ENCODE measurements at regions not wholly inside any gene's neighbourhood (a gene's known extent, or its start where the extent isn't known, plus 50 kb on each side); places are given as distances from the start of the nearest gene placed in this dataset.
"Not testable (repeated sequence)": the region's sequence is repeated elsewhere in the genome, so short reads cannot be mapped to it uniquely, and the experiment has no call there.

GRCh38 chr4:3632794-3633193 is 100.6 kb upstream of the LRPAP1 start:
- DNase-seq (ENCODE audit: low spot score), result not testable (repeated sequence)

DNA sequence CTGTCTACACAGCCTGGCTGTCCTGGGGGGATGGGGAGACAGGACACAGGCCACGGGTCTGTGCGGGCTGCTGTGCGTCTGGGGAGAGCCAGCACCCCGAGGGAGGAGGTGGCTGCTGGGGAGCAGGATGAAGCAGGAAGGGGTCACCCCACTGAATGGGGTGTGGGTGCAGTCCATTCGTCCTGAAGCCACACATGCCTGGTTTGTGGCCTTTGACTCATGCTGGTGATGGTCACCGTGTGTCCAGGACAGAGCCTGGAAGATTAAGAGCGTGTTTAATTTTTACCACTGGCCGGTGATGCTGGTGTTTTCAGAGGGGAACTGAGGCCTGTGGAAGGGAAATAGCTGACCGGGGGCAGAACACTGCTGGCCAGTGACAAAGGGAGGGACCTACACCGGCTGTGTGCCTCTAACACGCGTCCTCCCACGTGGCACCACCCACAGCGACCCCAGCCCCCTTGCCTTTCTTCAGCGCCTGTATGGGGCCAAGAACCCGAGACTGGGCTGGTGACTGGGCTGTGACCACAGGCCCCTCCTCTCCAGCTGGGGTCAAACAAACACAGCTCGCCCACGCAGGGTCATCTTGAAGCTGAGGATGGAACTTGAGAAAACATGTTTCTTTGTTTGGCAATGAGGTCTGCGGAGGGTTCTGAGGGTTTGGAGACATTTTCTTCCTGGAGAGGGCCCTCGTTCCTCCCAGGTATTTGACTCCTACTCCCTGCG is 99.5 kb upstream of the LRPAP1 start:
- DNase-seq (ENCODE audit: low spot score), result not testable (repeated sequence)

DNA sequence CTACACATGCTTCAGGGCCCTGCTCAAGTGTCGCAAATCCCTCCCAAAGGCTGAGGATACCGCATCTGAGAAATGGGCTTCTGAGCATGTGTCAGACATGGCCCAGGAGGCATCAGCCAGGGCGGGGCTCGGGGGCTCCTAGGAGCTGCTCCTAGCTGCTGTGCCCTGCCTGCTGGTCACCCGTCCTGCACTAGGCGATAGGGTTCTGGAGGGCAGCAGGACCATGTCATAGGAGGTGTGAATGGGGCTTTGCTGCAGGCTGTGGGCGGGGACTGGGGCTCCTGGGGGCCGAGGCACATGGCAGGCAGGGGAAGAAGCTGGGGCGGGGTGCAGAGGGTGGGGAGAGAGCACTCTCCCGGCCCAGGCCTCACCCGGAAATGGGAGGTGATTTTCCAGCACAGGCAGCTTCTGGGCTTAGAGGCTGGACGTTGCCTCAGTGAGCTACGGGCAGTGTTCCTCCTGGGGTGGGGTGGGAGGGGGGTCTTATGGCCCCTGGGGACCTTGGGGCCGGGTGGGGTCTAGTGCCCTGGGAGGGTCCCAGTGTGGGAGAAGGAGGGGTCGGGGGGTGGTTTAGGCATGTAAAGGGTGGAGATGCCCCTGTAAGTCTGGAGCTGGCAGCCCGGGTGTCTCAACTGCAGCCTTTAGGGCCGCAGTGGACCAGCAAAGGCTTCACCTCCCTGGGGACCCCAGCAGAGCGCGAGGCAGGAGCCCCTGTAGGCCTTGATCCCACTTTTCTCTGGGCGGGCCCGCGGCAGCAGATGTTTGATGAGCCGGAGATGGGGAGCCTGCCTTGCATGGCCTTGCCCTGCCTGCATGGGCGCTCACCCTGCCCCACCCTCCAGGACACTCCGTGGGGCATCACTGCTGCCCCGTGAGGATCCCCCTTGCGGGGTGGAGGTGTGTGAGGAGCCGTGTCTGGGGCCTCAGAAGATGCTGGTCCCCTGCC is 98.6 kb upstream of the LRPAP1 start:
- DNase-seq (ENCODE audit: low spot score), result no peak

DNA sequence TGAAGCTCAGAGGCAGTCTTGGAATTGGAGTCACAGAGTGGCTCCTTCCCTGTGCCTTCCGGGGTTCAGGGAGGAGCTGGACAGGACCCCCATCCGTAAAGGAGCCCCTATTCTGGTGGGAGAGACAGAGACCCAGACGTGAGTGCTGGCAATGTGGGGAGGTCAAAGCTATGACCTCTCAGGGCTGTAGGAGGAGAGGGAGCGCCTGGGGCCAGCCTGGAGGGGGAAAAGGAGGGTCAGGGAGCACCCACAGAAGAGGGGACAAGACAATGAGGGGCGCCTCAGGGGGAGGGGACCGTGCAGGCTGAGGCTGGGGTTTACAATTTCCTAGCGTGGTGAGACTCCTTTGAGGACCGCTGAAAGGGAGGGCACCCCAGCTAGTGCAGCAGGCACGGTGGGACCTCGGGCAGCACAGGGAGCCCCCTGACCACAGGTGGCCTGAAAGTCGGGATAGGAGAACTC is 97.9 kb upstream of the LRPAP1 start:
- no peak for DNase-seq (ENCODE audit: low spot score)

DNA sequence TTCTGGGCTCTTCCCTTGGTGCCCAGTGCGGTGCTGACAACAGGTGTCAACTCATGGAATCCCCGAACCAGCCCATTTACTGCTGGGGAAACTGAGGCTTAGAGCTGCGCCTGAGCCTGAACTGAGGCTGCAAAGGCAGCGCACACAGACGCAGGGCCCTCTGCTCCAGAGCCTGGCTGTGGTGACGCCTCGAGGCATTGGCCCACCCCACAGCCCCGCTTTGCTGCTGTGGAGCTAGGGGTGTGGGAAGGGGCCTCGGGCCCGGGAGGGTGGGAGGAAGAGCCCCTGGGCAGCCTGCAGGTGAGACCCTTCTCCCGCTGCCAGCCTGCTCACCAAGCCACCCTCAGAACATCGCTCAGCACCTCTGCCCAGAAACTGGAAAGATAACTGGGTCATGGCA is 97.4 kb upstream of the LRPAP1 start:
- no peak for DNase-seq (ENCODE audit: low spot score)

DNA sequence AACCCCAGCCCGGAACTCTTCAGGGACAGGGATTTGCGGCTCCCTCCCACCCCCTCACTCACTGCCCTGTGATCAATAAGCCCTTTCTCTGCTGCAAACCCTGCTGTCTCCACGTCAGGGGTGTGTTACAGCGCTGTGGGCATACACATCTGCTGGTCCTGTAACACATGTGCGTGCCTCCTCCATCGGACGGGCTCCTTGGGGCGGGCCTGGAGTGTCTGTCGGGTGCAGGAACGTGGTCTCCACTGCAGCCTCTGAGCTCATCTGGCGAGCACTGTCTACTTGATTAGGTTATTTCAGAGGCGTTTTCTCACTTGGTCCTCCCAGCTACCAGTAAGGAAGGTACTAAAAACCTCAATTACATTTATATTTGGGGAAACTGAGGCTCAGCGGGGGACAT is 97.0 kb upstream of the LRPAP1 start:
- DNase-seq (ENCODE audit: low spot score), result not testable (repeated sequence)

GRCh38 chr4:3628868-3629175 is 96.6 kb upstream of the LRPAP1 start:
- DNase-seq (ENCODE audit: low spot score), result no peak

GRCh38 chr4:3627967-3628867 is 96.0 kb upstream of the LRPAP1 start:
- not testable (repeated sequence) for DNase-seq (ENCODE audit: low spot score)

- DNase-seq (ENCODE audit: low spot score), result not testable (repeated sequence)
Observed at GRCh38 chr4:3627456-3627855, 95.2 kb upstream of the LRPAP1 start.

DNA sequence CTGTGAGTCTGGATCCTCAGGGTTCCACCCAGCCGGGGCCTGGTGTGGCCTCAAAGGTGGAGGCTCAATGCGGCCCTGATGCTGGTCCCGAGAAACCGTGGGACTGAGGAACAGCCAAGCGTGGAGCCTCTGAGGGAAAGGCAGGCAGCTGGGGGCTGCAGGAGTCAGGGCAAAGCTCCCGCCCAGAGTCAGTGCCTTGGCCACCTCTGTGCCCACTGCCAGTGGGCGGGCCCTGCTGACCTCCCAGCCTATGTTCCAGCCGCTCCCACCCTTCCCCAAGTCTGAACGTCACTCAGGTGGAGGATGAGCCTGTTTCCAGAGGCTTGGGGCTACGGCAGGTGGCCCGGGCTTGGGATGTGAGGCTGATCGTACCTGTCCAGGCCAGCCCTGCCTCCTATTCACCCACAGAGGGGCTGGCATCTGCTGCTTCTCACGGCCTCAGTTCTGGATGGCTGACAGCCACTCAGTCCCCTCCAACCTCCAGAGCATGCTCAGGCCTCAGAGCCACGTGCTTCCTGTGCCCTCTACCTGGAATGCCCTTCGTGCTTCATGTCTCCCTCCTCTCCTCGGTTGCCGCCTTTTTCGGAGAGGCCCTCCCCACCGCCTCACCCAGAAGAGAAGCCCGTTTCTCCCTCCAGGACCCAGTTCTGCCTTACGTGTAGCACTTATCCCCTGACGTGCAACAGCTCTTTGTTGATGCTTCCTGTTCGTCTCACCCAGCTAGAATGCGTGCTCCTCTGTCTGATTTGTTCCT is 94.1 kb upstream of the LRPAP1 start:
- DNase-seq (ENCODE audit: low spot score), result not testable (repeated sequence)

DNA sequence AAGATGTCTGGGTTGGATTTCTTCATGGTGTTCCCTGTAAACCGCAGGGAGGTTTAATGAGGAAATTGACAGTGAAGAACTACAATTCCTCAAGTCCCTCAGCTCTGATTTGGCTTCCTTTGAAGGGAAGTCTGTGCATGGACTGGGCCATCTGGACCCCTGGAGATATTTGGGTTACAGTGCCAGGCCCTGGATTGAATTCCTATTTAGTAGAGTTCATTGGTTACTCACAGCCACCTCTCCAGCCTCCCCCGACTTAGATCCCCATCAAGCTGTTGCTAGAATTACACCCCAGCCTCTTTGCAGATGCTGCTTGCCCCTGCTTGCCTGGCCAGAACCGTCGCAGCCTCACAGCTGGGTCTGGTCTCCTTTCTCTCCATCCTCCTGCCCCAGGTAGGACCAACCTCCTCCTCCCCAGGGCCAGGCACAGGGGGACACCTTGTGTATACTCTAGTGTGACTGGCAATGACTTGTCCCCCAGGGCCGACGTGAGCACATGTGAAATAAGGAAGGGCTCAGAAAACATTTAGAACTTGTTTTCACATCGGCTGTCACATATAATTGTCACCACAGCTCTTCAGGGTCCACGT is 93.2 kb upstream of the LRPAP1 start:
- not testable (repeated sequence) for DNase-seq (ENCODE audit: low spot score)

GRCh38 chr4:3623809-3624329 is 91.6 kb upstream of the LRPAP1 start:
- DNase-seq (ENCODE audit: low spot score), result not testable (repeated sequence)

GRCh38 chr4:3623106-3623505 is 90.9 kb upstream of the LRPAP1 start:
- DNase-seq (ENCODE audit: low spot score), result no peak

DNA sequence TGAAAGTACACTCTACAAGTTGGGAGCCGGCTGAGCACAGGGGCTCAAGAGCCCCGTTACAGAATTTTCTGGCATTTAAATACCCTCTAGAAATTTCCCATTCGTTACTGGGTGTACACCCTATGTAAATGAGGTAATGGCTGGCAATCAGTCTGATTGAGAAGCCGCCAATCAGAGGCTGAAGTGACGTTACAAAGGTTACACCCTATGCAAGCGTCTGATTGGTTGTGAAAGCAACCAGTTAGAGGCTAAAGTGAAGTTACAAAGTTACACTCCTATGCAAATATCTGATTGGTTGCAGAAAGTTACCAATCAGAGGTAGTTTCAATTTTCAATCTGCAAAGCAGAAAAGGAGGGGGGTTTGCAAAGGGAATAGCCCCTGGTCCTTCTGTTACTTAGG is 88.1 kb upstream of the LRPAP1 start:
- DNase-seq (ENCODE audit: low spot score), result not testable (repeated sequence)

DNA sequence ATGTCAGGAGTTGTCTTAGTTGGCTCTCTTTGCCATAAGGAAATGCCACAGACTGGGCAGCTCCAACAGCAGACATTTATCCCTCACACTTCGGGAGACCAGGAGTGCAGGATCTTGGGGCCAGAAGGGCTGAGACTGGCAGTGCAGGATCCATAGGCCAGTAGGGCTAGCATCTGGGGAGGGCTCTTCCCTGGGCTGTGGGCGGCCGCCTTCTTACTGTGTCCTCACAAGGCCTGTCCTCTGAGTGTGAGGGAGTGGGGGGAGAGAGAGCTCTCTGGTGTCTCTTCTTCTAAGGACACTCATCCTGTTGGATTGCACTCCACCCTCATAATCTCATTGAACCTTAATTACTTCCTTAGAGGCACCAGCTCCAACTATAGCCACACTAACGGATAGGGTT is 87.5 kb upstream of the LRPAP1 start:
- not testable (repeated sequence) for DNase-seq (ENCODE audit: low spot score)

GRCh38 chr4:3618341-3618740 is 86.1 kb upstream of the LRPAP1 start:
- DNase-seq (ENCODE audit: low spot score), result not testable (repeated sequence)

GRCh38 chr4:3615386-3616286 is 83.4 kb upstream of the LRPAP1 start:
- no peak for DNase-seq (ENCODE audit: low spot score)

DNA sequence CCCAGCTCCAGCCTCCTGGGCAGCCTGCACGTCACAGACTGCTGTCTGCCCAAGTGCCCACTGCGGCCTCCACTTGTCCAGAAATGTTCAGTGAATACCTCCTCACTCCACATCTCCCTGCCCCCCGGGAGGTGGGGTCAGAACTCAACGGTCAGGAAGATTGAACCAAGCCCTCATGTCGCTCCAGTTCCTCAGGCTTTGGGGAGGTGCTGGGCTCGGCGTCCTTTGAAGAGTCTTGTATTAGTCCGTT is 82.4 kb upstream of the LRPAP1 start:
- no peak for DNase-seq (ENCODE audit: low spot score)

DNA sequence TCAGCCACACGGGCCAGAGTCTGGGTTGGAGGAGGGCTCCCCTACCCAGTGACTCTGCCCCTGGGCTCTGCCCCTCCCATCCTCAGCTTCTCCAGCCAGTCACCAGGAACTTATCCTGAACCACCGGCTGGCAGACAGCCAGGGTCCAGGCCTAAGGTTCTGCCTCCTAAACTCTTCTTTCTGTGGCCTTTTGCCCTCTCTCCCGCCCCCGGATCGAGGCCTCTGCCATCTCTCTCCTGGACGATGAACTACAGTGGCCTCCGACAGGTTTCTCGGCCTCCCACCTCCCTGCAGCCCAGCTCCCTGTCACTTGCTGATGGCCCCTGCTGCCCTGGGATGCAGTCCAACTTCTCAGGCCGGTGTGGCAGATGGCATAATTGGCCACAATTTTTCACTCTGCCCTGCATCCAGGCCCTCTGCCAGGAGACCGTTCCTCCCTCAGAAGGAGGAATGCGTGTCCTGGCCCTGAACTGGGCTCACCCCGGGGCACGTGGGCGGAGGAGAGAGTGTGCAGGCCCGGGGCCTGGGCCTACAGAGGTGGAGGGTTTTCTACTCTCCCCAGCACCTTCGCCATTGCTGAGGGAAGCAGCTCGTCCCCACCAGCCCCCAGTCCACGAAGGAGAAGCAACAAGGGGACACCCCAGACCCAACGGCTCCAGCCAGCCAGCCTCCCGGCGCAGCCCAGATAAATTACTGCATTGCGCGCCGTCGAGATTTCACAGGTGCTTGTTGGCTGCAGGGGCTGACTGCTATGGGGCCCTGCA is 81.9 kb upstream of the LRPAP1 start:
- no peak for DNase-seq (ENCODE audit: low spot score)
